GM13977 (cell line): ENCODE measurements at regions not wholly inside any gene's neighbourhood (a gene's known extent, or its start where the extent isn't known, plus 50 kb on each side); places are given as distances from the start of the nearest gene placed in this dataset.

Source experiments
- DNase-seq: peaks from one replicate; pipeline ENCODE4 v3.0.0; 2012; ENCODE audit warnings: low spot score
- CTCF ChIP-seq: IDR thresholded peaks from 2 replicates; pipeline ENCODE4 v1.5.1; 2012; ENCODE audit warnings: mild to moderate bottlenecking, control low read depth; ENCODE audit not compliant: insufficient read depth; ENCODE audit errors: extremely low read depth, missing control alignments
- in situ Hi-C: fragments of 300-500 bp; cut with MboI; formaldehyde crosslinking; loops from one replicate; pipeline ENCODE4 v1.12.0; 2022; ENCODE audit warnings: low sequenced_read_pairs, low pct_unique_long_range_greater_than_20kb, mixed read lengths, inconsistent platforms; ENCODE audit not compliant: unreplicated experiment

GRCh38 chr2:177024765-177025164, 187.8 kb upstream of the HNRNPA3 start:
- in situ Hi-C loops, result no loop called here
- no peak for DNase-seq
- no peak for TF ChIP-seq CTCF

GRCh38 chr2:177026253-177026652, 186.3 kb upstream of the HNRNPA3 start:
- no peak for DNase-seq
- in situ Hi-C loops, result no loop called here
- no peak for TF ChIP-seq CTCF

GRCh38 chr2:177026956-177027355, 185.6 kb upstream of the HNRNPA3 start:
- no peak for DNase-seq
- TF ChIP-seq CTCF, result no peak
- in situ Hi-C loops, result no loop called here

GRCh38 chr2:177028296-177028695, 184.3 kb upstream of the HNRNPA3 start:
- no peak for DNase-seq
- in situ Hi-C loops, result no loop called here

GRCh38 chr2:177029075-177029474, 183.5 kb upstream of the HNRNPA3 start:
- TF ChIP-seq CTCF, result no peak
- in situ Hi-C loops, result no loop called here
- no peak for DNase-seq

More at GRCh38 chr2:177028296-177028695, 184.3 kb upstream of the HNRNPA3 start:
- no peak for TF ChIP-seq CTCF

GRCh38 chr2:177029501-177029900, 183.1 kb upstream of the HNRNPA3 start:
- in situ Hi-C loops, result no loop called here
- no peak for DNase-seq
- no peak for TF ChIP-seq CTCF

- in situ Hi-C loops, result no loop called here
- no peak for TF ChIP-seq CTCF
- no peak for DNase-seq
These were observed 182.7 kb upstream of the HNRNPA3 start for GRCh38 chr2:177029901-177030300.
